Left cardiac atrium (tissue), 4 donors: ENCODE measurements at regions not wholly inside any gene's neighbourhood (a gene's known extent, or its start where the extent isn't known, plus 50 kb on each side); places are given as distances from the start of the nearest gene placed in this dataset.

Experiments used
- ATAC-seq, 2 donors: fragments of 200-7000 bp; cut with Tn5 transposase; one replicate each; pipeline ENCODE4 v1.9.1; 2020; ENCODE audit warnings: mild to moderate bottlenecking in 2 of 2, moderate library complexity in 2 of 2
- DNase-seq: peaks from one replicate; pipeline ENCODE4 v3.0.0-alpha.2; 2020
- intact Hi-C, 2 donors: fragments of 100-400 bp; cut with DNase I; formaldehyde crosslinking; loops; one replicate each; pipeline versions ENCODE4 v1.14.1 to v1.15.1; 2022 to 2023
- donor health status: DM: no; HTN: yes; CAD: no.
- donor health status: DM: no; HTN: yes; CAD: no; lungs with severe emphysema.
- donor health status: DM: yes; HTN: yes; CAD: no.
- donor health status: Dilated cardiomyopathy.

- intact Hi-C loops = no loop called here
- DNase-seq (no peak), ATAC-seq (no peak)
Measured at GRCh38 chr7:155991470-155991869, 179.2 kb upstream of the SHH start.

- intact Hi-C loops = no loop called here
- ATAC-seq (no peak), DNase-seq (no peak)
Measured at GRCh38 chr7:155988416-155988815, 176.2 kb upstream of the SHH start.

GRCh38 chr7:155987681-155988235, 175.5 kb upstream of the SHH start:
- DNase-seq (no peak), ATAC-seq (no peak)
- intact Hi-C loops = no loop called here

- intact Hi-C loops = no loop called here
- ATAC-seq (no peak), DNase-seq (no peak)
Measured at GRCh38 chr7:155986497-155987160, 174.4 kb upstream of the SHH start.

- DNase-seq = no peak
- no peak for ATAC-seq
- intact Hi-C loops = no loop called here
Measured at GRCh38 chr7:155985518-155986250, 173.4 kb upstream of the SHH start.

GRCh38 chr7:155984609-155985405, 172.5 kb upstream of the SHH start:
- ATAC-seq = no peak
- intact Hi-C loops = no loop called here
- DNase-seq = no peak

- intact Hi-C loops = no loop called here
- DNase-seq (no peak), ATAC-seq (no peak)
Measured at GRCh38 chr7:155984028-155984580, 171.8 kb upstream of the SHH start.

GRCh38 chr7:155983176-155983815, 171.0 kb upstream of the SHH start:
- DNase-seq = no peak
- no peak for ATAC-seq
- intact Hi-C loops = no loop called here

GRCh38 chr7:155981703-155982102, 169.4 kb upstream of the SHH start:
- DNase-seq = no peak
- no peak for ATAC-seq
- intact Hi-C loops = no loop called here

GRCh38 chr7:155980841-155981240, 168.6 kb upstream of the SHH start:
- intact Hi-C loops = no loop called here
- no peak for ATAC-seq
- DNase-seq = no peak

GRCh38 chr7:155979994-155980393, 167.7 kb upstream of the SHH start:
- no peak for ATAC-seq
- intact Hi-C loops = no loop called here

GRCh38 chr7:155979566-155979965, 167.3 kb upstream of the SHH start:
- intact Hi-C loops = no loop called here
- DNase-seq (no peak), ATAC-seq (no peak)

More at GRCh38 chr7:155979994-155980393, 167.7 kb upstream of the SHH start:
- no peak for DNase-seq

- DNase-seq (no peak), ATAC-seq (no peak)
- intact Hi-C loops = no loop called here
Measured at GRCh38 chr7:155975490-155975889, 163.2 kb upstream of the SHH start.

- ATAC-seq (no peak), DNase-seq (no peak)
- intact Hi-C loops = no loop called here
Measured at GRCh38 chr7:155974186-155974897, 162.1 kb upstream of the SHH start.

GRCh38 chr7:155973451-155973997, 161.3 kb upstream of the SHH start:
- intact Hi-C loops = no loop called here
- ATAC-seq (no peak), DNase-seq (no peak)

GRCh38 chr7:155972651-155973390, 160.6 kb upstream of the SHH start:
- ATAC-seq (no peak), DNase-seq (no peak)
- intact Hi-C loops = no loop called here

- ATAC-seq (no peak), DNase-seq (no peak)
- intact Hi-C loops = no loop called here
Measured at GRCh38 chr7:155972247-155972646, 160.0 kb upstream of the SHH start.
